HTR-8/SVneo (cell line): ENCODE measurements at regions not wholly inside any gene's neighbourhood (a gene's known extent, or its start where the extent isn't known, plus 50 kb on each side); places are given as distances from the start of the nearest gene placed in this dataset.
"Not testable (repeated sequence)": the region's sequence is repeated elsewhere in the genome, so short reads cannot be mapped to it uniquely, and the experiment has no call there.

Experiments
- DNase-seq: peaks from one replicate; pipeline ENCODE4 v3.0.0; 2011; ENCODE audit warnings: low spot score, mixed read lengths; ENCODE audit not compliant: insufficient read length
- FAIRE-seq: peaks from 2 replicates; lab custom pipeline; 2011; peaks lifted over from hg19 to GRCh38; lab: Jason Lieb, UNC

- DNase-seq (no peak), FAIRE-seq (no peak)
Measured at GRCh38 chr16:58960484-58960883, 226.4 kb upstream of the GOT2 start.

- no peak for FAIRE-seq
- DNase-seq, result no peak
Measured at GRCh38 chr16:58960034-58960433, 225.9 kb upstream of the GOT2 start.

- FAIRE-seq (no peak), DNase-seq (no peak)
Measured at GRCh38 chr16:58958749-58959148, 224.6 kb upstream of the GOT2 start.

DNA sequence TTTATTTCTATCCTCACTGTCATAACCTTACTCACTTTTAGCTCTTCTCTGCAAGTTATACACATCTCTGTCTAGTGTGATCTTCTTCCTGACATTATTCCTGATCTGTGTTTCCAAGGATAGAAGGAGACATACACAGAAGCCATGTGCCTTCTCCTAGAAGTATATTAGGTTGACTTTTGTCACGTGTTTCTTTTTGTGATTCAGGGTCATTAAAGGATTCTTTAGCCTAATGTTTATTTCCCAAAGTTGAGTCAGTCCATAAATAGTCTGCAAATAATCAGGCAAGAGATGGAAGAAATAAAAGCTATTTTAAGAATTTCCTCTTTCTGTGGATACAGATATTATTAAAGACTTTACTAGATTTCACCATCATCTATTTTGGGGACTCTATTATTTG, 214.1 kb upstream of the GOT2 start:
- FAIRE-seq (no peak), DNase-seq (no peak)

DNA sequence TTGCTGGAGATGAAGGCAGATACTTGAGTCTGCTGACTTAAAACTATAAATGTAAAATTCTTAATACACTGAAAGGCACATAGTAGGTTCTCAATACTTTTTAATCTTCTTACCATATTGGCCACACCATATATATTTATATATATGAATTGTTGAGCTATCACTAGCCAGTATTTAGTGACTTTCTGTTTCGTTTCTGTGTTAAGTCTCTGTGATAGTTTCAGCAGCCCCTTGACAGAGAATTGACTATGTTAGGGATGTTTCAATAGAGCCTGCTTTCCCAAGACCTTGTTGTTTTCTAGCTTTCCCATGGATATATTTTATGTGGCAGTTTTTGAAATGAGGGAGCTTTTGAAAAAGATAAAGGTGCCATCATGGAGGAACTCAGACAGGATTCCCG, 206.5 kb upstream of the GOT2 start:
- FAIRE-seq (no peak), DNase-seq (no peak)

GRCh38 chr16:58938811-58939210, 204.7 kb upstream of the GOT2 start:
- no peak for DNase-seq
- FAIRE-seq, result no peak

- FAIRE-seq, result no peak
- no peak for DNase-seq
Measured at GRCh38 chr16:58937661-58938060, 203.5 kb upstream of the GOT2 start.

- no peak for DNase-seq
- no peak for FAIRE-seq
Measured at GRCh38 chr16:58933186-58933585, 199.1 kb upstream of the GOT2 start.

DNA sequence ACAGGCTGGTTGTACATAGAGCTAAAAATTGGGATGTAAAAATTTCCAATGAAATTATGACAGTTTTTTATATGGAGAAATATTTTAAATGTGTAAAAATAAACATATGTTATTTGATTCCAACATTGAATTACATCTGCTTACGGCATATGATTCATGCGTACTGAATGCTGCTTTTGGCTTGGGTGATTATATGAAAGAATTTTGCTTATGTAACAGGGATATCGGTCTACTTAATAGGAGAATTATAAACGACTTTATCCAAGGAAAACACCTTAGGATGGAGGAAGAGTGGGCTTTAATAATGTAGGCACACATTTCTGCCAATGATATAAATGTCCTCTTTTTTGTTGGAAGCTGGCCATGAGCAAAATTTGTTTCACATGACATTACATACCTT, 197.3 kb upstream of the GOT2 start:
- DNase-seq (no peak), FAIRE-seq (no peak)

- DNase-seq (no peak), FAIRE-seq (no peak)
Measured at GRCh38 chr16:58923094-58923493, 189.0 kb upstream of the GOT2 start.

DNA sequence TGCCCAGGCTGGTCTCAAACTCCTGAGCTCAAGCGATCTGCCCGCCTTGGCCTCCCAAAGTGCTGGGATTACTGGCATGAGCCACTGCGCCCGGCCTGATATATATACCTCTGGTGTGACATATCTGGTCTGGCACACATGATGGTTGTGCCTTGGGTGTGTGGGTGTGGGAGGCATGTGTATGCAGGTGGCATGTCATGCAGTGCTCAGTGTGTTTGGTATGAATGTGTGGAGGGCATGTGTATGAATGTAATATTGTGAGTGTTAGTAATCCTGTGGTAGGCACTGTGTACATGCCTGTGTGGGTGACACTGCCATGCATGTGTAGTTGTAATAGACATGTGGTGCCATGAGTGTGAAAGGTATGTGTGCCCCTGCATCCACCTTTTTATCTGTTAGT, 179.3 kb upstream of the GOT2 start:
- DNase-seq (no peak), FAIRE-seq (no peak)

DNA sequence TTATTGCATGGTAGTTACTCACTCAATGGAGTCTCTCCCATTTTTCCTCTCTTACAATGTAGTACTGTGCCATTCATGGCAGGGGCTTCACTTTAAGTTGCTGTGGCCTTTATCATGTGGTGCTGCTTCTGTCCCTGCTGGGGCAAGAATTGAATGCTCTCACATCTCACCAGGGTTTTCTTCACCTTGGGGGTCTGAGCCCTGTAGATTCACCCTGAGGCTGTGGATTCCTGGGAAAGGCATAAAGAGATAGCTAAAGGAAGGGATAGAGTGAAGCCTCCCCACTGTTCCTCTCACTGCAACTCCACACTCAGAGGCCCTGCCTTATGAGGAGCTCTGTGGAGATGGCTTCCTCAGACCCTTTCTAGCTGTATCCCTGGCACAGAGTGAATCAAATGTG, 178.5 kb upstream of the GOT2 start:
- FAIRE-seq, result no peak
- no peak for DNase-seq

DNA sequence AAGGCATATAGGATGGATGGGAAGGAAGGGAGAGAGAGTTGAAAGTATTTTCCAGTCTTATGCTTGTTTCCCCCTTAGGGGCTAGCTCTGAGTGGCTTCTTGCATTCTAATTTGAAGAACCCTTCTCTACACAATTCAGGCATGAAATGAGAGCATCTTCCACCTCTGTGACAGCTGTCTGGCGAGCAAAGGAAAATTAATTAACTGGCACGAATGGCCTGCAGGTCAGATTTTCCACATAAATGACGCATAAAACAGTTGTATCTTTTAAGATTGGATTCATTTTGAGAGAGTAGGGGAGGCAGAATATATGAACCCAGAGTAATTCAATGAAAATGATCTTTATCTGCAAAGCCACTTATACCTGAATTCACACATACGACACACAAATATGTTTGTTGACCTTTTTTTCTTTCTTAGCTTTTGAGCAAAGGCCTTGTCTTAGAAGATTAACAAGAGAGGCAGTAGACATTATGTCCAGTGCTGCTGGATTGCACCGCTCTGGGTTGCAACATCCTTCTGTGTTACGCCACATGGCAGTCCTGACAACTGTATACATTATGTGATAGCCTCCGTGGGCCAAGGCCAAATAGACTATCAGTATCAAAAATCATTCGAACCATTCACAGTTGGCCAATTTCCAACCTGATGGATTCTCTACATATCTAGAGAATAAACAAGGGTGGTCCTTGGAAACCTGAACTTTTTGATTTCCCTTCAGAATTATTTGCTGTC, 173.0 kb upstream of the GOT2 start:
- DNase-seq (no peak), FAIRE-seq (no peak)

GRCh38 chr16:58904291-58904690, 170.2 kb upstream of the GOT2 start:
- DNase-seq, result no peak
- no peak for FAIRE-seq

- no peak for FAIRE-seq
- no peak for DNase-seq
Measured at GRCh38 chr16:58889516-58889915, 155.4 kb upstream of the GOT2 start.

GRCh38 chr16:58885528-58886170, 151.5 kb upstream of the GOT2 start:
- DNase-seq, result no peak
- FAIRE-seq, result no peak

- no peak for FAIRE-seq
- no peak for DNase-seq
Measured at GRCh38 chr16:58884141-58884540, 150.0 kb upstream of the GOT2 start.

GRCh38 chr16:58883131-58883530, 149.0 kb upstream of the GOT2 start:
- FAIRE-seq (no peak), DNase-seq (no peak)

DNA sequence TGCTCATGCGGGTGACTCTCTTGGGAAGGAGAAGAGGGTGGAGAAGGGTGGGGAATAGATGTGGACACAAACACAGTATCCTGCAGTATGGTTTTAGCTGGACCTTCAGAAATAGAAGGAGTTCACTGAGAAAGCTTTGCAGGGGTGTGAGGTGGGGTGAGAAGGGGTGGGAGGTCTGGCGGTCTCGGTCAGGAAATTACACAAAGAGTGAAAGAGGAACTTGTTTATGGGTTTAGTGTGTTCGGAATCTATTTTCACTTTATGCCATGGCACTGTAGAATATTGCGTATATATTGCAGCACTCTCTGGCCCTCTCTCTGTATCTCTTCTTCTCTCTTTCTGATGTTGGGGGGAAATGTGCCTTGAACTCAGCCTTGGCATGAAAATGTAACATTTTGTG, 148.2 kb upstream of the GOT2 start:
- no peak for DNase-seq
- FAIRE-seq, result no peak

DNA sequence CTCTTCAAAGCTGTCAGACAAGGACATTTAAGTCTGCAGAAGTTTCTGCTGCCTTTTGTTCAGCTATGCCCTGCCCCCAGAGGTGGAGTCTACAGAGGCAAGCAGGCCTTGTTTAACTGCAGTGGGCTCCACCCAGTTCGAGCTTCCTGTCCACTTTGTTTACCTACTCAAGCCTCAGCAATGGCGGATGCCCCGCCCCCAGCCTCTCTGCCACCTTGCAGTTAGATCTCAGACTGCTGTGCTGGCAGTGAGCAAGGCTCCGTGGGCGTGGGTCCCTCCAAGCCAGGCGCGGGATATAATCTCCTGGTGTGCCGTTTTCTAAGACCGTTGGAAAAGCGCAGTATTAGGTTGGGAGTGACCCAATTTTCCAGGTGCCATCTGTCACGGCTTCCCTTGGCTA, 144.5 kb upstream of the GOT2 start:
- not testable (repeated sequence) for FAIRE-seq, DNase-seq

- DNase-seq (no peak), FAIRE-seq (no peak)
Measured at GRCh38 chr16:58866935-58867334, 132.8 kb upstream of the GOT2 start.

GRCh38 chr16:58863761-58864160, 129.6 kb upstream of the GOT2 start:
- FAIRE-seq, result no peak
- no peak for DNase-seq
